ENCODE measurements at regions not wholly inside any gene's neighbourhood (a gene's known extent, or its start where the extent isn't known, plus 50 kb on each side); places are given as distances from the start of the nearest gene placed in this dataset.

GRCh38 chr4:41377196-41377595 is 120.5 kb downstream of the UCHL1 start:
- no peaks in the 10 kb centered on the region for H3K4me1 ChIP-seq (ENCODE audit: insufficient read depth, low read length)

GRCh38 chr4:41379230-41379629 is 122.5 kb downstream of the UCHL1 start:
- DNase-seq (ENCODE audit: insufficient read length, low spot score, missing footprints) = peak; percentile 56
- Histone ChIP-seq H2AFZ (ENCODE audit: low read length) (no peak overlapping the region), H3K27me3 (ENCODE audit: insufficient read depth, low read length) (no peaks in the 10 kb centered on the region), H4K20me1 (ENCODE audit: insufficient read depth, low read length) (no peaks in the 10 kb centered on the region), H3K4me3 (ENCODE audit: insufficient read depth, low read length) (no peak overlapping the region), H3K4me1 (ENCODE audit: insufficient read depth, low read length) (no peaks in the 10 kb centered on the region), H3K9me3 (ENCODE audit: low read depth, low read length) (no peaks in the 10 kb centered on the region), H3K4me2 (ENCODE audit: insufficient read depth, low read length) (no peak overlapping the region), H3K27ac (ENCODE audit: low read depth, low read length) (no peak overlapping the region), H3K79me2 (ENCODE audit: insufficient read depth, low read length) (no peaks in the 10 kb centered on the region), H3K36me3 (ENCODE audit: insufficient read depth, low read length) (no peaks in the 10 kb centered on the region)
- no peak for TF ChIP-seq CTCF (IDR thresholded peaks at IDR 0.05; ENCODE audit: extremely low read depth, low read depth, low read length)

More at GRCh38 chr4:41377196-41377595, 120.5 kb downstream of the UCHL1 start:
- H3K79me2 ChIP-seq (ENCODE audit: insufficient read depth, low read length) = no peaks in the 10 kb centered on the region
- H3K27me3 ChIP-seq (ENCODE audit: insufficient read depth, low read length) = no peaks in the 10 kb centered on the region
- no peak for TF ChIP-seq CTCF (IDR thresholded peaks at IDR 0.05; ENCODE audit: extremely low read depth, low read depth, low read length)
- H2AFZ ChIP-seq (ENCODE audit: low read length) = no peak overlapping the region
- peaks cover 3% of the 10 kb centered on the region for H4K20me1 ChIP-seq (ENCODE audit: insufficient read depth, low read length)
- no peaks in the 10 kb centered on the region for H3K36me3 ChIP-seq (ENCODE audit: insufficient read depth, low read length)
- DNase-seq (ENCODE audit: insufficient read length, low spot score, missing footprints) = no peak
- no peaks in the 10 kb centered on the region for H3K9me3 ChIP-seq (ENCODE audit: low read depth, low read length)
- H3K27ac ChIP-seq (ENCODE audit: low read depth, low read length) = no peak overlapping the region
- no peak overlapping the region for H3K4me2 ChIP-seq (ENCODE audit: insufficient read depth, low read length)
- H3K4me3 ChIP-seq (ENCODE audit: insufficient read depth, low read length) = no peak overlapping the region

GRCh38 chr4:41380511-41381157 is 123.9 kb downstream of the UCHL1 start:
- H3K27me3 ChIP-seq (ENCODE audit: insufficient read depth, low read length) = no peaks in the 10 kb centered on the region
- no peaks in the 10 kb centered on the region for H3K36me3 ChIP-seq (ENCODE audit: insufficient read depth, low read length)
- no peak for TF ChIP-seq CTCF (IDR thresholded peaks at IDR 0.05; ENCODE audit: extremely low read depth, low read depth, low read length)
- H3K9me3 ChIP-seq (ENCODE audit: low read depth, low read length) = no peaks in the 10 kb centered on the region
- H3K27ac ChIP-seq (ENCODE audit: low read depth, low read length) = no peak overlapping the region
- DNase-seq (ENCODE audit: insufficient read length, low spot score, missing footprints) = no peak
- H4K20me1 ChIP-seq (ENCODE audit: insufficient read depth, low read length) = no peaks in the 10 kb centered on the region
- H3K79me2 ChIP-seq (ENCODE audit: insufficient read depth, low read length) = no peaks in the 10 kb centered on the region
- no peaks in the 10 kb centered on the region for H3K4me1 ChIP-seq (ENCODE audit: insufficient read depth, low read length)
- no peak overlapping the region for H3K4me3 ChIP-seq (ENCODE audit: insufficient read depth, low read length)
- no peak overlapping the region for H3K4me2 ChIP-seq (ENCODE audit: insufficient read depth, low read length)
- no peak overlapping the region for H2AFZ ChIP-seq (ENCODE audit: low read length)

GRCh38 chr4:41381384-41381783 is 124.7 kb downstream of the UCHL1 start:
- H4K20me1 ChIP-seq (ENCODE audit: insufficient read depth, low read length) = no peaks in the 10 kb centered on the region
- DNase-seq (ENCODE audit: insufficient read length, low spot score, missing footprints) = no peak
- TF ChIP-seq CTCF (IDR thresholded peaks at IDR 0.05; ENCODE audit: extremely low read depth, low read depth, low read length) = no peak
- H2AFZ ChIP-seq (ENCODE audit: low read length) = no peak overlapping the region
- no peaks in the 10 kb centered on the region for H3K79me2 ChIP-seq (ENCODE audit: insufficient read depth, low read length)
- H3K4me1 ChIP-seq (ENCODE audit: insufficient read depth, low read length) = no peaks in the 10 kb centered on the region
- no peaks in the 10 kb centered on the region for H3K27me3 ChIP-seq (ENCODE audit: insufficient read depth, low read length)
- no peaks in the 10 kb centered on the region for H3K9me3 ChIP-seq (ENCODE audit: low read depth, low read length)
- no peak overlapping the region for H3K4me2 ChIP-seq (ENCODE audit: insufficient read depth, low read length)
- no peak overlapping the region for H3K4me3 ChIP-seq (ENCODE audit: insufficient read depth, low read length)
- no peaks in the 10 kb centered on the region for H3K36me3 ChIP-seq (ENCODE audit: insufficient read depth, low read length)
- no peak overlapping the region for H3K27ac ChIP-seq (ENCODE audit: low read depth, low read length)

All from osteoblast (primary cell).